ENCODE measurements at regions not wholly inside any gene's neighbourhood (a gene's known extent, or its start where the extent isn't known, plus 50 kb on each side); places are given as distances from the start of the nearest gene placed in this dataset.

DNA sequence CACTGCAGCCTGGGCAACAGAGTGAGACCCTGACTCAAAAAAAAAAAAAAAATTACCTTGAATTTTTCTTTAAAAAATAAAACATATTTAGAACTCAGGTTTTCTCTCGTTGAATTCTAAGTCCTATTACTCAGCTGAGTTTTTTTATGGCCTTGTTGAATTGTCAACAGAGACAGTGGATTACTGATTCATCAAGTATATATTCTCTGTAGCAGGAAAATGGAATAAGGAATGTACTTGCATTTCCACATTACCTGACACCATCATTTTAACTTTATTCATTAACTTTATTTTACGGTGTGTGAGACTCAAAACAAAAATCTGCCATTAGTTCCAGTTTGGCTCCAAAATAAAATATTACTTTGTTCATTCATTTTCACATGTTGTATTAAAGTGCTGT is 53.8 kb upstream of the APP start:
- Mint-ChIP-seq H3K27me3 (peaks cover 0 to 8% of the 10 kb centered on the region in 2 donors), H3K36me3 (no peaks in the 10 kb centered on the region), H3K4me1 (no peaks in the 10 kb centered on the region), H3K27ac (no peak overlapping the region), H3K9me3 (peaks cover 4 to 5% of the 10 kb centered on the region in 2 donors), H3K4me3 (no peak overlapping the region)
- DNase-seq (no peak), ATAC-seq (replicated peaks) (no peak)

Measured in stimulated activated naive B cell treated with anti-CD40 and anti-IgM and Interleukin-4, amounts not matched to agents 10 μg/mL and 1 μg/mL and 100 μg/mL, for 72 hours (primary cell).